Endothelial cell of umbilical vein (primary cell): ENCODE measurements at regions not wholly inside any gene's neighbourhood (a gene's known extent, or its start where the extent isn't known, plus 50 kb on each side); places are given as distances from the start of the nearest gene placed in this dataset.

Experiments
- CTCF ChIP-seq, 2 donors: IDR thresholded peaks; 1 replicate in 1 of 2; 2 replicates in 1 of 2; pipeline ENCODE4 v1.5.1; 2011; ENCODE audit warnings: low read length in 2 of 2, mild to moderate bottlenecking in 2 of 2, moderate library complexity in 2 of 2, control low read depth in 1 of 2, inconsistent platforms in 1 of 2, low read depth in 1 of 2; ENCODE audit not compliant: insufficient read depth in 1 of 2; ENCODE audit errors: extremely low read depth in 1 of 2
- EZH2 ChIP-seq: IDR thresholded peaks from 2 replicates; pipeline ENCODE4 v1.6.1; 2012; ENCODE audit warnings: borderline replicate concordance, low read depth, mild to moderate bottlenecking, moderate library complexity, low read length, inconsistent platforms; ENCODE audit not compliant: severe bottlenecking
- FOS ChIP-seq: IDR thresholded peaks from 2 replicates; pipeline ENCODE4 v1.6.1; 2011; ENCODE audit warnings: mild to moderate bottlenecking, low read length, moderate library complexity, borderline replicate concordance; ENCODE audit not compliant: insufficient read depth
- GATA2 ChIP-seq: IDR thresholded peaks from 2 replicates; pipeline ENCODE4 v1.7.0; 2011; ENCODE audit warnings: low read depth, mild to moderate bottlenecking, moderate library complexity, mixed read lengths, low read length; ENCODE audit not compliant: insufficient read length, insufficient read depth
- JUN ChIP-seq: IDR thresholded peaks from 2 replicates; pipeline ENCODE4 v1.6.1; 2011; ENCODE audit warnings: borderline replicate concordance, low read depth; ENCODE audit not compliant: insufficient read length, insufficient read depth
- MAX ChIP-seq: IDR thresholded peaks from 2 replicates; pipeline ENCODE4 v1.6.1; 2011; ENCODE audit not compliant: insufficient read depth, insufficient read length
- MYC ChIP-seq: IDR thresholded peaks from one replicate; pipeline ENCODE4 v1.6.1; 2011; ENCODE audit warnings: mild to moderate bottlenecking, low read depth, low read length
- POLR2A ChIP-seq: IDR thresholded peaks from 2 replicates; pipeline ENCODE4 v1.6.1; 2012; ENCODE audit warnings: low read depth, mild to moderate bottlenecking, control low read depth, low read length
- POLR2AphosphoS5 ChIP-seq: IDR thresholded peaks from 2 replicates; pipeline ENCODE4 v1.6.1; 2012; ENCODE audit warnings: low read depth, mild to moderate bottlenecking, control low read depth, low read length, moderate library complexity; ENCODE audit not compliant: insufficient read depth

GRCh38 chr12:113667095-113667494 lies 195.4 kb upstream of the LHX5 start:
- no peak for TF ChIP-seq CTCF (IDR thresholded peaks at IDR 0.05; ENCODE audit: extremely low read depth in 1 of 2, insufficient read depth in 1 of 2, low read depth in 1 of 2, low read length in 2 of 2)
- TF ChIP-seq POLR2A = no peak
- TF ChIP-seq MAX = no peak
- no peak for TF ChIP-seq POLR2AphosphoS5
- TF ChIP-seq FOS = no peak
- TF ChIP-seq EZH2 = no peak
- TF ChIP-seq MYC = no peak
- TF ChIP-seq JUN = no peak
- no peak for TF ChIP-seq GATA2
